Right lobe of liver (tissue), 4 donors: ENCODE measurements at regions not wholly inside any gene's neighbourhood (a gene's known extent, or its start where the extent isn't known, plus 50 kb on each side); places are given as distances from the start of the nearest gene placed in this dataset.

Source experiments
- CTCF ChIP-seq, 4 donors: fragments of 200-600 bp in 3 of 4; fragments of 450-650 bp in 1 of 4; IDR thresholded peaks; one replicate each; pipeline versions ENCODE4 v1.5.1 to v1.8.0; 2016 to 2022; ENCODE audit warnings: antibody characterized with exemption in 4 of 4, mild to moderate bottlenecking in 2 of 4
- POLR2A ChIP-seq: fragments of 450-650 bp; IDR thresholded peaks from one replicate; pipeline ENCODE4 v1.6.1; 2017; ENCODE audit warnings: antibody characterized with exemption, mild to moderate bottlenecking
- donor health status: DM: no; HTN: no; CAD: no.
- donor health status: DM: no; HTN: no; CAD: no.
- donor health status: DM: no; HTN: yes; CAD: no.

DNA sequence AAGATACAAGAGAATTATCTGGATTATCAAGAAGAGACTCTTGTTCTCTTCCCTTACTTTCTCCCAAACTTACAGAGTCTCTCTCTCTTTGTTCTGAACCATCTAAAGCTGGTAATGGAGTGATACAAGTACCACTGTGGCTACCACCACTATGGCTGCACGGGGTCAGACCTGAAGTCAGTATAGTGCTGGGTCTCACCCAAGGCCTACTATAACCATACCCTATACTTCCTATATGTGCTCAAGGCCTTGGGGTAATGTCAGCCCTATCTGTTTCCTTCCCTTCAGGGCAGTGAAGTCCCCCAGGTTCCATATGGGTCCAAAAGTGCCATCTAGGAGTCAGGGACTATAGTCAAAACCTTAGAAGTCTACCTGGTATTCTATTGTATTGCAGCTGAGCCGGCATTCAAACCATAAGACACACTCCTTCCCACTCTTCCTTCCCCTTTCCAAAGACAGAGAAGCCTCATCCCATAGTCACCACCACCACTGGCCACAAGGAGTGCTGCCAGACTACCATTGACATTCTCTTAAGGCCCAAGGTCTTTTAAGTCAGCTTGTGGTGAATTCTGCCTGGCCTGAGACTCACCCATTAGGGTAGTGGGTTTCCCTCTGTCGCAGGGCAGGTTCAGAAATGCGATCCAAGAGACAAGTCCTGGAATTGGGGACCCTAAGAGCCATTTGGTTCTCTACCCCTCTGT is 615.0 kb upstream of the NECTIN3 start:
- TF ChIP-seq POLR2A: no peak
- TF ChIP-seq CTCF (IDR thresholded peaks at IDR 0.05): no peak
